ENCODE measurements at regions not wholly inside any gene's neighbourhood (a gene's known extent, or its start where the extent isn't known, plus 50 kb on each side); places are given as distances from the start of the nearest gene placed in this dataset.
A peak's percentile ranks its signal among the peaks of the same experiment; 100 is the strongest.

GRCh38 chr19:28486473-28486872 lies 726.5 kb downstream of the UQCRFS1 start:
- no peak overlapping the region for H3K27ac ChIP-seq
- no peak overlapping the region for H3K9ac ChIP-seq (ENCODE audit: low read depth in 2 of 2, low read length in 2 of 2)
- no peak for DNase-seq
- no peak overlapping the region for H3K4me3 ChIP-seq
- no peaks in the 10 kb centered on the region for H3K9me3 ChIP-seq
- H3K36me3 ChIP-seq = no peaks in the 10 kb centered on the region
- TF ChIP-seq CTCF (IDR thresholded peaks at IDR 0.05) = no peak
- intact Hi-C loops (cut with DNase I) = no loop called here
- H3K27me3 ChIP-seq = no peaks in the 10 kb centered on the region
- H3K4me1 ChIP-seq = no peaks in the 10 kb centered on the region

GRCh38 chr19:28485292-28485691 lies 727.7 kb downstream of the UQCRFS1 start:
- DNase-seq = peak; percentile 88
- TF ChIP-seq CTCF (IDR thresholded peaks at IDR 0.05) = no peak
- intact Hi-C loops (cut with DNase I) = no loop called here

GRCh38 chr19:28483197-28483596 lies 729.8 kb downstream of the UQCRFS1 start:
- Histone ChIP-seq H3K4me3 (no peak overlapping the region), H3K9me3 (no peaks in the 10 kb centered on the region), H3K9ac (ENCODE audit: low read depth in 2 of 2, low read length in 2 of 2) (no peak overlapping the region), H3K27me3 (no peaks in the 10 kb centered on the region), H3K36me3 (no peaks in the 10 kb centered on the region), H3K27ac (no peak overlapping the region), H3K4me1 (no peaks in the 10 kb centered on the region)
- intact Hi-C loops (cut with DNase I) = no loop called here
- no peak for TF ChIP-seq CTCF (IDR thresholded peaks at IDR 0.05)
- DNase-seq = no peak

More at GRCh38 chr19:28485292-28485691, 727.7 kb downstream of the UQCRFS1 start:
- H3K9ac ChIP-seq (ENCODE audit: low read depth in 2 of 2, low read length in 2 of 2) = no peak overlapping the region
- H3K27me3 ChIP-seq = no peaks in the 10 kb centered on the region
- no peak overlapping the region for H3K27ac ChIP-seq
- no peaks in the 10 kb centered on the region for H3K36me3 ChIP-seq
- no peaks in the 10 kb centered on the region for H3K4me1 ChIP-seq
- no peaks in the 10 kb centered on the region for H3K9me3 ChIP-seq
- no peak overlapping the region for H3K4me3 ChIP-seq

GRCh38 chr19:28482221-28482620 lies 730.7 kb downstream of the UQCRFS1 start:
- H3K4me1 ChIP-seq = no peaks in the 10 kb centered on the region
- TF ChIP-seq CTCF (IDR thresholded peaks at IDR 0.05) = no peak
- no peak overlapping the region for H3K27ac ChIP-seq
- intact Hi-C loops (cut with DNase I) = no loop called here
- peak; percentile 26 for DNase-seq
- H3K9ac ChIP-seq (ENCODE audit: low read depth in 2 of 2, low read length in 2 of 2) = no peak overlapping the region
- H3K4me3 ChIP-seq = no peak overlapping the region
- H3K9me3 ChIP-seq = no peaks in the 10 kb centered on the region
- no peaks in the 10 kb centered on the region for H3K27me3 ChIP-seq
- no peaks in the 10 kb centered on the region for H3K36me3 ChIP-seq

GRCh38 chr19:28481674-28482073 lies 731.3 kb downstream of the UQCRFS1 start:
- Histone ChIP-seq H3K27ac (peak overlapping the region; percentile 64), H3K9me3 (no peaks in the 10 kb centered on the region), H3K4me3 (no peak overlapping the region), H3K36me3 (no peaks in the 10 kb centered on the region), H3K27me3 (no peaks in the 10 kb centered on the region), H3K9ac (ENCODE audit: low read depth in 2 of 2, low read length in 2 of 2) (peak overlapping the region in 1 of 2 donors; percentile 61), H3K4me1 (no peaks in the 10 kb centered on the region)
- intact Hi-C loops (cut with DNase I) = no loop called here
- no peak for TF ChIP-seq CTCF (IDR thresholded peaks at IDR 0.05)
- no peak for DNase-seq

- H3K27ac ChIP-seq = no peak overlapping the region
- H3K9me3 ChIP-seq = no peaks in the 10 kb centered on the region
- H3K4me1 ChIP-seq = no peaks in the 10 kb centered on the region
- no peak overlapping the region for H3K4me3 ChIP-seq
- DNase-seq = no peak
- TF ChIP-seq CTCF (IDR thresholded peaks at IDR 0.05) = no peak
- no peak overlapping the region for H3K9ac ChIP-seq (ENCODE audit: low read depth in 2 of 2, low read length in 2 of 2)
- H3K36me3 ChIP-seq = no peaks in the 10 kb centered on the region
- H3K27me3 ChIP-seq = no peaks in the 10 kb centered on the region
- intact Hi-C loops (cut with DNase I) = no loop called here
Measured at GRCh38 chr19:28475525-28475924, 737.4 kb downstream of the UQCRFS1 start.
